Epidermal melanocyte (primary cell): ENCODE measurements at regions not wholly inside any gene's neighbourhood (a gene's known extent, or its start where the extent isn't known, plus 50 kb on each side); places are given as distances from the start of the nearest gene placed in this dataset.
"Not testable (repeated sequence)": the region's sequence is repeated elsewhere in the genome, so short reads cannot be mapped to it uniquely, and the experiment has no call there.

Experiments used
- DNase-seq: peaks from one replicate; pipeline ENCODE4 v3.0.0; 2011; ENCODE audit warnings: low spot score; ENCODE audit not compliant: insufficient read length

GRCh38 chr9:81811688-81812087 is 116.5 kb upstream of the SPATA31D4 start:
- DNase-seq: not testable (repeated sequence)

- no peak for DNase-seq
Measured at GRCh38 chr9:81814401-81814793, 113.8 kb upstream of the SPATA31D4 start.

- DNase-seq: no peak
Measured at GRCh38 chr9:81814794-81815464, 113.3 kb upstream of the SPATA31D4 start.

- DNase-seq: no peak
Measured at GRCh38 chr9:81815781-81816180, 112.4 kb upstream of the SPATA31D4 start.

- DNase-seq: no peak
Measured at GRCh38 chr9:81819155-81819554, 109.1 kb upstream of the SPATA31D4 start.

- DNase-seq: no peak
Measured at GRCh38 chr9:81819859-81820546, 108.2 kb upstream of the SPATA31D4 start.

- no peak for DNase-seq
Measured at GRCh38 chr9:81822301-81822865, 105.8 kb upstream of the SPATA31D4 start.

GRCh38 chr9:81822967-81823366 is 105.3 kb upstream of the SPATA31D4 start:
- no peak for DNase-seq

GRCh38 chr9:81823672-81824554 is 104.3 kb upstream of the SPATA31D4 start:
- DNase-seq: no peak

GRCh38 chr9:81824802-81825730 is 103.2 kb upstream of the SPATA31D4 start:
- DNase-seq: no peak

- DNase-seq: peak; percentile 21
Measured at GRCh38 chr9:81825846-81826516, 102.2 kb upstream of the SPATA31D4 start.

- peak; percentile 73 for DNase-seq
Measured at GRCh38 chr9:81826517-81826906, 101.7 kb upstream of the SPATA31D4 start.

- DNase-seq: no peak
Measured at GRCh38 chr9:81827616-81828296, 100.5 kb upstream of the SPATA31D4 start.

GRCh38 chr9:81829195-81829882 is 98.9 kb upstream of the SPATA31D4 start:
- no peak for DNase-seq

- DNase-seq: not testable (repeated sequence)
Measured at GRCh38 chr9:81830431-81830830, 97.8 kb upstream of the SPATA31D4 start.

- no peak for DNase-seq
Measured at GRCh38 chr9:81832571-81833285, 95.5 kb upstream of the SPATA31D4 start.

GRCh38 chr9:81833563-81834345 is 94.5 kb upstream of the SPATA31D4 start:
- DNase-seq: no peak
